HG03135 (cell line): ENCODE measurements at regions not wholly inside any gene's neighbourhood (a gene's known extent, or its start where the extent isn't known, plus 50 kb on each side); places are given as distances from the start of the nearest gene placed in this dataset.

Source experiments
- ATAC-seq: cut with Tn5 transposase; IDR thresholded peaks from one replicate; pipeline ENCODE4 v1.9.1; 2021; ENCODE audit warnings: mild to moderate bottlenecking, moderate library complexity; ENCODE audit not compliant: unreplicated experiment

- ATAC-seq = no peak
Observed at GRCh38 chr3:107428051-107428858, 51.0 kb downstream of the CCDC54 start.

DNA sequence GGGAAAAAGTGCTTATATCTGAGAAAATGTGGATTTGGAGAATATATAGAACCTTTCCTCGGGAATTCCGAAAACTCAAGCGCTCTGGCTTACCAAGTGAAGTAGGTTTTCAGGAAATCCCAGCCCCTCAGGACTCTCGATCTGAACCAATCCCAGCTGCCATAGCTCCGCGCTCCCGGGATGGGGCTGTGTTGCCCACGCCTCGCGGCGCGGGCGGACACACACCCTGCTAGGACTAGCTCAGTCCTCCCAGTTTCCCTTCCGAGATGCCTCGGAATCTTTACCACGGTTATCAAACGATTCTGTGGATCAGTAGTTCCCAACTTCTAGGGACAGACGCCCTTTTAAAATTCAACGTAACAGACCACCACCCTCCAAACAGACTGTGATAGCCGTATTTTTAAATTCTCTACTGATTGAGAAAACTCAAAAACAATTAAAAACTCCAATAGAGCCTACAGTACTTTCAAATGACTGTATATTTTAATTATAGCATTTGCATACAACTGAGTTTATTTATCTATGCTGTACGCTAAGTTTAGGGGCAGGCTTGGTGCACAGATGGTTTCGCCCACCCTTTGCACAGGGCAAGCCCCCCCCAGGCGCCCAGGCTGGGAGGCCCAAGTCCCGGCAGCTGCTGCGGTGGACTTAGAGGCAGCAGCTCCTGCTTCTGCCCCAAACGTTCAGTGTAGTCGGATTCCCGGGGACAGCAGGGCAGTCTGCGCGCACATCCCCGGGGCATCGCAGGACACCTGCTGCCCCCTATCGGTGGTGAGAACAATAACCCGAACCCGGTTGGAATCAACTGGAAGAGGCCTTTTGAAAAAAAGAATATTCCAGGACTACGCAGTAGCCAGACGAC lies 52.3 kb downstream of the CCDC54 start:
- peak; percentile 65 for ATAC-seq

- peak; percentile 1 for ATAC-seq
Observed at GRCh38 chr3:107430214-107430995, 53.2 kb downstream of the CCDC54 start.

DNA sequence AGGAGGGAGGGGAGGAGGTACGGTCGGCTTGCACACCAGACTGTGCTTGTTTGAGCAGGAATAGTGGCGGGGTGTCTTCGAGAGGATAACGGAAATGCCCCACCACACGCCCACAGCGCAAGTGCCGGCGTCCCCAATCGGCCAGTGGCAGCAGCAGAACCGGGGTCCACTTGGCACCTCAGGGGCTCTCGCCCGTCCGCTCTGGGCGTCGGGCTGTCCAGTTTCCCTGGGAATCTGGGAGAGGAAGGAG lies 53.7 kb downstream of the CCDC54 start:
- peak; percentile 21 for ATAC-seq

DNA sequence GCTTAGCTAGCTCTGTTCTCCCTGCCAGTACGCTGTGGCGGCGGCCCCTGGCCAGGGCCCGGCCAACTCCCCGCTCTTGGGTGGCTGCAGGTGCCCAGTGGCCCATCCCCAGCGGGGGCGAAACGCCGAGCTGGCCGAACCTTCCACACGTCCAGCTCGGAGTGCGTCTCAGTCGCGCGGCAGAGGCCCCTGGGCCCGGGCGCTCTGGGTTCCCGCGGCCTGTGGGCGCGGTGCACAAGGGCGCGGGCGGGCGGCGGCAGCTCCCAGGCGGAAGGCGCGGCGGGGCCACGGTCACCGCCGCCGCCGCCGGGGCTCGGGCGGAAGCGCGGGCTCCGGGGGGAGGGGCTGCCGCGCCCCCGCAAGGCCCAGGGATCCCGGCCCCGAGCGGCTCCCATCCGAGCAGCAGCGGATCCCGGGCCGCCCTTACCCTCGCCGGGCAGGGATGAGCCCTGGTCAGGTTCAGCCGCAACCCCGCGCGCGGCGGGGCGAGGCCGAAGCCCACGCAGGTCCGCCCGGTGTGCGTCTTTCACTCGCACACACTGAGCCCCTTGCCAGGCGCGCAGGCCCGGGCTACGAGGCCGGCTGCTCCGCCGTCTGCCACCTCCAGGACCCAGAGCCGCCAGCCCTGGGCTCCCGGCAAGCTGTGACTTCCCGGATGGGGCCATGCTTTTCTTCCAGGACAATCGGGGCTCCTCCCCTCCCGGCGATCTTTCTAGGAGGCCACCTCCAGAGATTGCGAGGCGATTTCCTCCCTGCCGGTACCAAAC lies 54.2 kb downstream of the CCDC54 start:
- ATAC-seq = peak; percentile 59

GRCh38 chr3:107432013-107432515 lies 54.8 kb downstream of the CCDC54 start:
- ATAC-seq = no peak

DNA sequence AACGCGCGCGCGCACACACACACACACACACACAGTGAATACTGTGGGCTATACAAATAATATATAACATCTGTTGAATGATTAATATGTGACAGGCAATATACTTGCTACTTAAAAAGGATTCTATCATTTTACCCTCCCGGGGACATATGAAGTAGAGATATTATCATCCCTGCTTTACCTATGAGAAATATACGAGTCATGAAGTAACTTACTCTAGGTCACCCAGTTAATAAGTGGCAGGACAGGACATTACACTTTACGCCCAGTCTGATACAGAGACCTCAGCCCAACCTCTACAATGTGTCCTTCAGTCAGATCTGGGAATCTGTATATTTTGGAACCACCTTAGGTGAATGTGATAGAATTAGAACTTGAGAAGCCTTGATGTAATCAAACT lies 55.4 kb downstream of the CCDC54 start:
- ATAC-seq = no peak

DNA sequence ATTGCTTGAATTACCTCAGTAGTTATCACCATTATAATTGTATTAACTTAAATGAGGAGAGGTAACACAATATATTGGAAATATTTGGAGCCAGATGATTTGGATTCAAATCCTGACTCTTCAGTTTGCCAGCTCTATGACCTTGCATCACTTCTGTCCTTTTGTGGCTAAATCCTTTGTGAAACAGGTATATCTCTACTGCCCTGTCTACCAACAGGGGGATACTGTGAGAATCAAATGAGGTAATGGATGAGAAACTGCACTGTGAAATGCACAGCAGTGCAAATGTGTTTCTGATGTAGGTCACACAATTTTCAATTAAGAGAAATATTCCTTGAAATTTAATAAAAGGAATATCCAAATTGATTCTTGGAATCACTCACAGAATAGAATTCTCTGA lies 58.8 kb downstream of the CCDC54 start:
- no peak for ATAC-seq

DNA sequence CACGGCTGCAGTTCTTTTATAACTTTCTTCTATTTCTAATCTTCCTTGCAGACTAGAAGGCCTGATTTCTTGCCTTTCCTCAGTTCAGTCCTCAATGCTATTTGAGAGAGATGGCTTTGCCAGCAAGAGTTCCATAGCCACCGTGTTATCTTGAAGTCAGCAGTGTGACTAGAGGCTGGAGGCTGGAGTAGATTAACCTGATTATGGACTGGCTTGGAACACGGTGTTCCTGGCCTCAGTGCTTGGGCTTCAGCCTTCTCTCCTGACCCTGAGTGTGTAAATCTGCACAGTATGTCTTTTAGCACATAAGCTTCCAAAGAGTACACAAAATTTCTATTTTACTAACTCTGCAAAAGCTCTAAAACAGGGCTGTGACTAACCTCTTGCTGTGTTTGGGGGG lies 61.4 kb downstream of the CCDC54 start:
- ATAC-seq = no peak

DNA sequence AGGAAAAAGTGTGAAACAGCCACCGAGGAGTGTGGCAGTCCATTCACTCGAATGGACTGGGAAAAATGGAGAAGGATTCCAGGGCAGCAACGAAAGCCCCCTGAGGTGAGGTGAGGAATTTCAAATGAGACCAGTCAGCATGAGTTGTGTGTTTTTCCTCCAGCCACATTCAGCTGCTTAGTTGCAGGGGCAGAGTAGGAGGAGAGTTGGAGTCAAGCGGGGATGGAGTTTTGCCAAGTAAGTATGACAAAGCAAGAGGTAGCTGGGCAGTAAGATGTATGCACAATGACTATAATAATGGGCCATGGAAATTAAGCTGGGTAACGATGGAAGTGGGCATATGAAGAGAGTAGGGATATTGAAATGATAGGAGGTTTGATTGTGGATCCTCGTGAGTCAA lies 64.4 kb downstream of the CCDC54 start:
- no peak for ATAC-seq

DNA sequence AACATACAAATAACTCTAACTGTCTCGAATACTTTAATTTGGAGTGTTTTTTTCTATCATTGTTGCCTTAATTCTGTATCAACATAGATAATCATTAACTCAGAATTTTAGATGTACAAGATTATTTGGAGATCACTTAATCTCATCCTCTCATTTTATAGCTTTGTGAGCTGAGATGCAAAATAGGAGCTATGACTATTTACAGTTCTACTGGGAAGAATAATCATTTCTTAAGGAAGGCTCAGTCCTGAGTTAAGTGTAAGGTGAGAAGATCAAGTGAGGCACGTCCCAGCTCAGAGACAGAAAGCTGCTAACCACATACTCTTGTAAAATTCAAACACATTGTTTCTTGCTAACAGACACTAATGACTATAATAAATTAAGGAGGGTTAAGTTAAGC lies 66.2 kb downstream of the CCDC54 start:
- ATAC-seq = no peak

DNA sequence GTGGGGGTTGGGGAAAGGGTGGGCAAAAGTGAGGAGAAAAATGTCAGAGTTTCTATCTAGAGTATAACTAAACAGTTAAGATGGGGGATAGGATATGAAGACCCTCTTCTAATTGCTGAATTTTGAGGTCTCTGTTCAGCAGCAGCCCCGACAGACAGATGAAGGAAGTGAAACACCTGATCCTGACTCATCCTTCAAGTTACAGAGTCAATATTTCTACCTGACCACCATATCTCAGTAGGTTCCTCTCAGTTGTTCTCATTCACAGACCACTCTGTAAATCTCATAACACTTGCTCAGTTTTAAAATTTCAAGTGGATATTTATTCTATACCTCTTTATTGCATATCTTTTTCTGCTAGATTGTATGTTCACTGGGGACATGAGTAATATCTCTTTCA lies 69.5 kb downstream of the CCDC54 start:
- no peak for ATAC-seq

DNA sequence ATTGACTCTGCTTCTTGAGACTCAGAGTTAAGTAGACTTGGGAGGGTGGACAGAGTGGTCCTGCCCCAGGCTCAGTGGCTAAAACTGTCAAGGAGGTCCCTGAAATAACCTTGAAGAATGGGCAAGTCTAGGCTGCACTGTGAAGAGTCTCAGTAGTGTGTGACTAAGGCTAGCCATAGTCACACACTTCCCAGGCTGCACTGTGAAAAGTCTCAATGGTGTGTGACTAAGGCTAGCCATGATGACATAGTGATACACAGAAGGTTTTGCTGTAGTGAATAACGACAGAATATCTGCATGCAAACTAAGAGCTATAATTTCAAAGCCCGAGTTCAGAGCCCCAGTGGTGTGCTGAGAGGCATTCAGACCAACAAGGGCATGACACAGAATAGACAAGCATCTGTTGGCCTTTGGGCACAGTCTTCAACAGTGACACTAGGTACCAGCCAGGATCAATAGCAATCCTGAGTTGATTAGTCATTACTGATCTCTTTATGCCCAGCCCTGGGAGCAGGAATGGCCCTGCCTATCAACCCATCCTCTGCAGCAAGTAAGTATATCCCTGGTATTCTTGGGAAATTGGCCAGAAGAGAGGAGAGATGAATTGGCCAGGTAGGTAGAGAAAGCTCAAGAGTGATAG lies 72.4 kb upstream of the BBX start:
- no peak for ATAC-seq

GRCh38 chr3:107452436-107452835 lies 70.3 kb upstream of the BBX start:
- ATAC-seq = no peak

DNA sequence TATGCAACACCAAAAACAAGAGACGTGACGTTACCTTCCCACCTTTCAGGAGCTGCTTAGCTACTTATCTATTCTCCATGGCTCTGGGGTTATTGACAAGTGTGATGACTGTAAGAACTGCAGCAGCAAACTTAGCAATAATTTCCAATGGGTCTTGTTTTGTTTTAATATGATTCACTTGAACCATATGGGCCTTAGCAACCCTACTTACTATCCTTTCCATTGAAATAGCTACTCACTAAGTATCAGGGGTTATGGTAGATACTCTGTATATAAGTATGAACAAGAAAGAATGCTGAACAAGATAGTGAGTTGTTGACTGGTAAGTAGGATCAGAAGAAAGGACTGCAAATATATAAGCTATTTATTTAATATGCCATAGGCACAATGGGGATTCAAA lies 69.3 kb upstream of the BBX start:
- ATAC-seq = no peak

DNA sequence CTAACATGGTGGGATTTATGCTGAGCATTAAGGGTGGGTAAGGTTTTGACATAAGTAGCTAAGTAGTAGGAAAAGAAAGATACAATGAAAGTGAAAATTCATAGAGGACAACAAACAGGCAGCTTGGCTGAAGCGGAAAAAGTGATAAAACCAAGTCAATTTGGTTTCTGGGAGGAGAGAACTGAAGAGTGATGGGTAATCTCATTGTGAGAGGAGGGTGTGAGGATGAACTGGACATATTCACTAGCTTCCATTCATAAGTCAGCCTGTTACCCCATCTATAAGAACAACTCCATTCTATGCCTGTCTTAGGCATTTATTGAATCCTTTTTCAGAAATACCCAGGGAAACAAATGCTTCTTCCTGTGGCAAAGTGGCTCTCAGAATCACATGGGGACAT lies 67.1 kb upstream of the BBX start:
- no peak for ATAC-seq

- ATAC-seq = no peak
Observed at GRCh38 chr3:107456501-107456900, 66.3 kb upstream of the BBX start.

DNA sequence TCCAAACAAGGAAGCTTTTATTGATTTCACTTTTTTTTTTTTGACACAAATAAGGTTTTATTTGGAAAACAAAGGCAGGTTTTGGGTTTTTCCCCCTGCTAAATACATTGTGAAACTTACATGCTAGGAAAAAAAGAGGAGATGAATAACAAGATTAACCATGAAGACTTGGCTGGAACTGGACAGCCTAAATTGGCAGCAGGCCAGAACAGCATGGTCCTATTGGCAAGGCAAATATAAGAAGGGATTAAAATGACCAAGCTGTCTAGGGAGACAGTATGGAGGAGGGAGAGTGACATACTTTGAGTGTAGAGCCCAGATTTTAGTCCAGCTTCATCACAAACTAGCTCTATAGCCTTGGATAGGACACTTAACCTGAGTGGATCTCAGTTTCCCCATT lies 63.9 kb upstream of the BBX start:
- no peak for ATAC-seq

DNA sequence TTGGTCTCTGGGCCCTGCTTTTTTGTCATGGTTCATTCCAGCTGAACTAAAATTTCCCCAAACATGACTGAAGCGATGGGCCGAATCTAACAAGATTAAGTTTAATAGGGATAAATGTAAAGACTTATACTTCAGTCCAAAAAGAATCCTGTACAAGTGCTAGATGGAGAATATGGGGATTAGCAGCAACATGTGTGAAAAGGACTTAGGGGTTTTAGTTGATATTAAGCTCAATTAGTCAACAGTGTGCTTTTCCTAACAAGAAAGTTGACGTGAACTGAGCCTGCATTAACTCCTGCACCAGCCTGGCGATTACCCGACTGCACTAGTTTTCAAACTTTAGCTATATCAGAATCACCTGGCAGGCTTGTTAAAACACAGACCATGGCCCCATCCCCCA lies 61.0 kb upstream of the BBX start:
- no peak for ATAC-seq

DNA sequence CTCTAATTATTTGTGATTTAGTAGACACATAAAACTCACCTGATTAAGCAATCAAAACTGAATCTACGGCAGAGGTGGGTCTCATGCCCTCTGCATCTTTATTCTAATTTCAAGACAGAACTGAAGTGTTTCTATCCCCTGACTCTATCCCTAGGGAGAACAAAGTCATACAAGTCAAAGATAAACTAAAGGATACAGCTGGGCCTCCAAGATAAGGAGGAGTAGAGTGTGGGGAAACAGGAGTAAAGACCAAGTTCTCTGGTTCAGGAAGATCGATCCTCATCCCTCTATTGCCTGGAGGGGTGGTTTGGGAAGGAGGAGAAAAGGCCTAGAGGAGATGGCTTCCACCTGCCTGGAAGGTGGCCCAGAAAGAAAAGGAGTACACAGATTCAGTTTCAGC lies 58.7 kb upstream of the BBX start:
- no peak for ATAC-seq
